ENCODE measurements at regions not wholly inside any gene's neighbourhood (a gene's known extent, or its start where the extent isn't known, plus 50 kb on each side); places are given as distances from the start of the nearest gene placed in this dataset.
"Not testable (repeated sequence)": the region's sequence is repeated elsewhere in the genome, so short reads cannot be mapped to it uniquely, and the experiment has no call there.

GRCh38 chr7:55702831-55703230 is 130.5 kb upstream of the VOPP1 start:
- DNase-seq (ENCODE audit: low spot score) = not testable (repeated sequence)

GRCh38 chr7:55699450-55699842 is 127.1 kb upstream of the VOPP1 start:
- DNase-seq (ENCODE audit: low spot score) = not testable (repeated sequence)

GRCh38 chr7:55698607-55699449 is 126.5 kb upstream of the VOPP1 start:
- not testable (repeated sequence) for DNase-seq (ENCODE audit: low spot score)

DNA sequence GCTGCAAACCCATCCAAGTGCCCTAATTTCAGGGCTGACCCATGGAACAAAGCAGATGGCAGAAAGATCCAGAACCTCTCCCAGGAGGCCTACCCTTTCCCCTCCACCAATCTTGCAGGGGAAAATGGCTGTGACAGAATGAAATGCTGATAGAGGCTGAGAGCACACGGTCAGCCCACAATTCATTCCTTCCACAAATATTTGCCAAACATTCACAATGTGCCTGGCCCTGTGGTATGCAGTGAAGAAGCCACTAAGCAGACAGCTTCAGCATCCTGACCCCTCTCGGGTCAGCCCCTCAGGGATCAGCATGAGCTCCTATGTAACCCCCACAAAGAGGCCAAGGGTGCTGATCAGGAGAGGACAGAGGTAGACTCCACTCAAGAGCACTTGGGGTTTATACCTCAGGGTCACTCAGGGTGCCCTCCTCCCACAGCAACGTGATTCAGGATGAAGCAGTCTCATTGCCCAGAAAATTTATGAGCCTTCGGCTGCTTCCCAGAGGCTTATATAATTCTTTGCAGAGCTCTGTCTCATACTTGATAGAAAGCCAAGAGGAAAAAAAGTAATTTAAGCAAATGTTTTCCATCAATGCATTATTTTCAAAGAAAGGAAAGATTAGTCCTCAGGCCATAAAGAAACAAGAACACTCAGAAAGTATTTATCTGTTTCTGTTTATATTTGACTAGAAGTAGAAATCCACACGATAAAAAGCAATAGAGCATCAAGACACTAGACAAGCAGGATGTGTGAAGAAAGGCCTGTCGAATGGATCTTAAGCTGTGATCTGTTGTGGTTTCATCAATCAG is 123.8 kb upstream of the VOPP1 start:
- DNase-seq (ENCODE audit: low spot score) = peak; percentile 39

- not testable (repeated sequence) for DNase-seq (ENCODE audit: low spot score)
Observed at GRCh38 chr7:55694484-55694883, 122.2 kb upstream of the VOPP1 start.

GRCh38 chr7:55688684-55689681 is 116.7 kb upstream of the VOPP1 start:
- peak; percentile 27 for DNase-seq (ENCODE audit: low spot score)

DNA sequence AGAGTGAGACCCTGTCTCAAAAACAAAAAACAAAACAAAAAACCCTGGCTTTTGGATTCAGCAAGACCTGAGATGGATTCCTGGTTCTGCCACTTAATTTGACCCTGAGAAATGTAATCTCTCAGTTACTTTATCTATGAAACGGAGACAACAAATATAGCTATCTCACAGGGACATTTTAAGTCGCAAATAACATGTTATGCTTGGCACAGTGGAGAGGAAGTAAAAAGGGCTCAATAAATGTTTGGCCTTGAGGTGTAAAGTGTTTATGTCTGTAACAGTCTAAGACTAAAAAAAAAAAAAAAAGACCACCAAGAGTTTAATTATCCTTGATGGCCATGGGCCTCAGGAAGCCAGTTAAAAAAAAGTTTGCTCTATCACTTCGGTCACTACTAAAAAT is 116.0 kb upstream of the VOPP1 start:
- not testable (repeated sequence) for DNase-seq (ENCODE audit: low spot score)

- DNase-seq (ENCODE audit: low spot score) = not testable (repeated sequence)
Observed at GRCh38 chr7:55687252-55687651, 115.0 kb upstream of the VOPP1 start.

DNA sequence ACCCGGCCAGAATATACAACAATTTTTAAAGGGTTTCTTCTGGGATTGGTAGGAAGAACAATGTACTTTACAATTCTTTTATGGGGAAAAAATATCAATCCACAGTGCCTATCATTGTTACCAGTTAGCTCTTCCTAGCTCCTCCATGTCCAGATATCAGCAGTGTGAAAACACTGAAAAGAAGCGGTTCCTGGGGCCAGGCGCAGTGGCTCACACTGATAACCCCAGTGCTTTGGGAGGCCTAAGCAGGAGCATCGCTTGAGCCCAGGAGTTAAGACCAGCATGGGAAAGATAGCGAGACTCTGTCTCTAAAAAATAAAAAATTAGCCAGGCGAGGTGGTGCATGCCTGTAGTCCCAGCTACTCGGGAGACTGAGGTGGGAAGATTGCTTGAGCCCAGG is 114.5 kb upstream of the VOPP1 start:
- DNase-seq (ENCODE audit: low spot score) = not testable (repeated sequence)

DNA sequence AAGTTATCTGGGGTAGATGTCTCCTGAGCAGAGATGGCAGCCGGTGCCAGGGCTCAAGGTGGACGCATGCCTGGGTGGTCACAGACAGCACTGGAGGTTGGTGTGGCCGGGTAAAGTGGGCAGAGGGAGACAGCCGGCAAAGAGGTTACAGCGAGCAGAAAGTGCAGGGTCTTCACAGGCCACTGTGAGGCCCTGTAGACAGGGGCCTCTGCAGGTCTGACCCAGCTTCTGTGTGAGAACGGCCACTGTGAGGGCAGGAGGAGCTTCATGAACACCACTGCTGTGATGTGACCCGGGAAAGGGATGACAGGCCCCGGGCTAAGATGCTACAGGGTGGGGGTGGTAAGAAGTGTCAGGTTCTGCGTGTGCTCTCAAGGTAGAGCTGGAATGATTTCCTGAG is 111.2 kb upstream of the VOPP1 start:
- not testable (repeated sequence) for DNase-seq (ENCODE audit: low spot score)

DNA sequence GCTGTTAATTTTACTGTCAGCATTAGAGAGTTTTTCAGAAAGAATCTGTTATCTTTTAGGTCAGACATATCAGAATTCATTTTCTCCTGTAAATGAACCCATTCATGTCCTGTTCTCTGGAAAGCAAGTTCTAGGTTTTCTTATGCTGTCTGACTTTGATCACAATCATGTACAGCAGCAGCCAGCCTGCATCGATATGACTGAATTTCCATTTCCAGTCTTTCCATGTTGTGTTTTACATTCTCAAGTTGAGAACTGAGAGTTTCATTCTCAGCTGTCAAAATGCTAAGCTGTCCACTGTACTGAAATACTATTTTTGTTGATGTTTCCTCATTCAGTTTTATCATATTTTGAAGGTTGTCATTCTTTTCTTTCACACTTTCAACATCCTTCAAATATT is 103.3 kb upstream of the VOPP1 start:
- not testable (repeated sequence) for DNase-seq (ENCODE audit: low spot score)

DNA sequence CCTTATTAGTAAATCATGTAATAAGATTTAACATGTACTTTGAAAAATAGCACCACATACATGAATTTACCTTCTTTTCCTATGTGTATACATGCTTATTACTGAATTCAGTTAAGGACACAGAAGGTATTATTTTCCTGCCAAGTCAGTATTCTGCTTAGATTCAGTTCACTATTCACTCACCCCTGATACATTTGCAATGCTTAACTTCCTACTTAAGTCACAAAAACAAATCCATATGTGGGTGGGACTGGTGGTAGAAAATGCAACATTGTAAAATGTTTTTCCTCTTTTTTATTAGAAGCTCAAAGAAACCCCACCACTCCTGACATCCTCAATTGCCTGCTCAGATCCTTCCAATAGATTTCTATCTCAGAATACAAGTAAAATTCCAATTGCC is 101.2 kb upstream of the VOPP1 start:
- not testable (repeated sequence) for DNase-seq (ENCODE audit: low spot score)

DNA sequence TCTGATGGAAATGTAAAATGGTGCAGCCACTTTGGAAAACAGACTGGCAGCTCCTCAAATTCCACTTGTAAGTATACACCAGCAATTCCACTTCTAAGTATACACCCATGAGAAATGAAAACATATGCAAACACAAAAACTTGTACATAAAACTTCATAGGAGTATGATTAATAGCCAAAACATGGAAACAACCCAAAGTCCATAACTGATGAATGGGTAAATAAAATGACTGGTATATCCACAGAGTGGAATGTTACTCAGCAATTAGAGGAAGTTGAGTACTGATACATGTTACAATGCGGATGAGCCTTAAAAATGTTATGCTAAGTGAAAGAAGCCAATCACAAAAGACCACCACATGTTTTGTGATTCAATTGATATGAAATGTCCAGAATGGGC is 99.8 kb upstream of the VOPP1 start:
- DNase-seq (ENCODE audit: low spot score) = not testable (repeated sequence)

DNA sequence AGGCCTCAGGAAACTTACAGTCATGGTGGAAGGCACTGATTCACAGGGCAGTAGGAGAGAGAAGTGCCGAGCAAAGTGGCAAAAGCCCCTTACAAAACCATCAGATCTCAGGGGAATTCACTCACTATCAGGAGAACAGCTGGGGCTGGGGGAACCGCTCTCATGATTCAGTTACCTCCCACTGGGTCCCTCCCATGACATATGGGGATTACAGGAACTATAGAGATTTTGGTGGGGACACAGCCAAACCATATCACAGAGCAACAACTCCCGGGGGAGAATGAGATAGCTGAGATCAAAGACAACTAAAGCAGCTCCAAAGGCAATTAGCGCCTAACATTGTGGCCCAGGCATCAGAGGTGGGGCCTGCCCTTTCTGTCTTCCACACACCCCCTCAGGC is 85.4 kb upstream of the VOPP1 start:
- DNase-seq (ENCODE audit: low spot score) = no peak

DNA sequence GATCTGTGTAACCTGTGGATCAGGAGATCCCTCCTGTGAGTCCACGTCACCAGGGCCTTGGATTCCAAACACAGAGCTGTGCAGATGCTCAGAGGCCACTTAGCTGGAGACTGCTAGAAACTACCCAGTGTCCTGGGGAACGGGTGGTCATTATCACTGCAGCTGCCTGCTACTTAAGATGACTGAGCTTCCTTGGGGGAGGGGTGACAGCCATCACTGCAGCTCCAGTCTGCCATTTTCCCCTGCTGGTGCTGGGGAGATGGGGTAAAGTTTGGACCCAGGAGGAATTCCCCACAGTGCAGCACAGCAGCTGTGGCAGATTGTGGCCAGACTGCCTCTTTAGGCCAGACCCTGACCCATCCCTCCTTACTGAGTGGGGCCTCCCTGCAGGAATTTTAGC is 78.8 kb upstream of the VOPP1 start:
- no peak for DNase-seq (ENCODE audit: low spot score)

DNA sequence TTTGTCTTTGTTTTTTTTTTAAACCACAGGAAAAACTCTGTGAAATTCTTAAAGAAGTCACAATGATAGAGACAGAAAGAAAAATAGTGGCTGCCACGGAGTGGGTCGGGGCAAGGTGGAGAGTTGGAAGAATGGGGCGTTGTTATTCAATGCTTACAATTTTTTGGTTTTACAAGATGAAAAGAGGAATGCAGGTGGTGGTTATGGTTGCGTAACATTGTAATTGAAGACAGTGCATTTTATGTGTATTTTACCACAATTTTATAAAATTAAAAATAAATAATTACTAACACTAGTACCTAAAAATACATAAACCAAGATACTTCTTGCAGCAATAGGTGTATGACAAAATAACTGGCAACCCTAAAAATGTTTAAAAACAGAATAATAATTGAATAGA is 76.9 kb upstream of the VOPP1 start:
- no peak for DNase-seq (ENCODE audit: low spot score)

- DNase-seq (ENCODE audit: low spot score) = no peak
Observed at GRCh38 chr7:55644567-55644966, 72.3 kb upstream of the VOPP1 start.

DNA sequence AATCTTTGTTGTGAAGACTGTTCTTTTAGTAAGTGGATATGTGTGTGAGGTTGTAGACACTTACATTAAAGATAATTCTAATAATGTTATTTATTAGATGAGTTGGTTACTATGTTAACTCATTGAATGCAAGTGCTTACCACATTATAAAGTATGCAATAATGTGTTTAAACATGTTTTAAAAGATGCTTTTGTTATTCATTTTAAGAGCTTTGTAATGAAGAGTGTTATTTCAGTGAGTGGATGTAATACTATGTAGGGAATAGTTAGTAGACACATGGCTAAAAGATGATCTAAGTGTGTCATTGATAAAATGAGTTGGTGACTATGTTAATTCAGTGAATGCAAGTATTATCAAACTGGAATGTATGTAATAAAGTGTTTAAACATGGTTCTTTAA is 70.0 kb upstream of the VOPP1 start:
- DNase-seq (ENCODE audit: low spot score) = no peak

- no peak for DNase-seq (ENCODE audit: low spot score)
Observed at GRCh38 chr7:55641811-55642210, 69.5 kb upstream of the VOPP1 start.

- DNase-seq (ENCODE audit: low spot score) = peak; percentile 81
Observed at GRCh38 chr7:55641273-55641691, 69.0 kb upstream of the VOPP1 start.

GRCh38 chr7:55639640-55640039 is 67.3 kb upstream of the VOPP1 start:
- no peak for DNase-seq (ENCODE audit: low spot score)

Data from AG20443 (cell line).